Progenitor cell of endocrine pancreas (in vitro differentiated cells): ENCODE measurements at regions not wholly inside any gene's neighbourhood (a gene's known extent, or its start where the extent isn't known, plus 50 kb on each side); places are given as distances from the start of the nearest gene placed in this dataset.

Source experiments
- DNase-seq: peaks from one replicate; pipeline ENCODE4 v3.0.0; 2021; ENCODE audit warnings: low spot score; ENCODE audit not compliant: unreplicated experiment
- H3K27ac Mint-ChIP-seq: 2 replicates; pipeline ENCODE4 v1.8.0; 2021; ENCODE audit warnings: mild to moderate bottlenecking, moderate library complexity, mixed read lengths
- H3K27me3 Mint-ChIP-seq: 2 replicates; pipeline ENCODE4 v1.8.0; 2021; ENCODE audit warnings: mixed read lengths
- H3K36me3 Mint-ChIP-seq: 2 replicates; pipeline ENCODE4 v1.8.0; 2022; ENCODE audit warnings: mixed read lengths; ENCODE audit not compliant: insufficient read depth
- H3K4me1 Mint-ChIP-seq: 2 replicates; pipeline ENCODE4 v1.8.0; 2021; ENCODE audit warnings: low read depth, mixed read lengths
- H3K4me3 Mint-ChIP-seq: 2 replicates; pipeline ENCODE4 v1.8.0; 2021; ENCODE audit warnings: low read depth, mild to moderate bottlenecking, moderate library complexity, mixed read lengths
- H3K9me3 Mint-ChIP-seq: 2 replicates; pipeline ENCODE4 v1.8.0; 2021; ENCODE audit warnings: low read depth, mixed read lengths
- CTCF ChIP-seq: fragments of 200-600 bp; sonication (generic); IDR thresholded peaks from one replicate; pipeline ENCODE4 v1.5.0; 2021; ENCODE audit warnings: antibody characterized with exemption, mild to moderate bottlenecking; ENCODE audit not compliant: unreplicated experiment

- no peaks in the 10 kb centered on the region for H3K27me3 Mint-ChIP-seq
- H3K9me3 Mint-ChIP-seq, result no peaks in the 10 kb centered on the region
- H3K4me3 Mint-ChIP-seq, result no peak overlapping the region
Observed at GRCh38 chr3:22262386-22262785, 511.4 kb upstream of the ZNF385D start.

GRCh38 chr3:22263042-22263441 is 512.0 kb upstream of the ZNF385D start:
- Mint-ChIP-seq H3K27ac (no peak overlapping the region), H3K27me3 (no peaks in the 10 kb centered on the region), H3K4me3 (no peak overlapping the region), H3K4me1 (no peaks in the 10 kb centered on the region), H3K36me3 (no peaks in the 10 kb centered on the region), H3K9me3 (no peaks in the 10 kb centered on the region)
- no peak for DNase-seq
- no peak for TF ChIP-seq CTCF

More at GRCh38 chr3:22262386-22262785, 511.4 kb upstream of the ZNF385D start:
- H3K36me3 Mint-ChIP-seq, result no peaks in the 10 kb centered on the region
- H3K27ac Mint-ChIP-seq, result no peak overlapping the region
- DNase-seq, result no peak
- H3K4me1 Mint-ChIP-seq, result no peaks in the 10 kb centered on the region
- TF ChIP-seq CTCF, result no peak

- DNase-seq, result no peak
- Mint-ChIP-seq H3K4me1 (no peaks in the 10 kb centered on the region), H3K36me3 (no peaks in the 10 kb centered on the region), H3K27ac (no peak overlapping the region), H3K9me3 (no peaks in the 10 kb centered on the region), H3K27me3 (no peaks in the 10 kb centered on the region), H3K4me3 (no peak overlapping the region)
- no peak for TF ChIP-seq CTCF
Observed at GRCh38 chr3:22265403-22265802, 514.4 kb upstream of the ZNF385D start.

GRCh38 chr3:22269831-22270230 is 518.8 kb upstream of the ZNF385D start:
- no peak for DNase-seq
- no peaks in the 10 kb centered on the region for H3K4me1 Mint-ChIP-seq
- H3K27ac Mint-ChIP-seq, result no peak overlapping the region
- no peak overlapping the region for H3K4me3 Mint-ChIP-seq
- no peaks in the 10 kb centered on the region for H3K36me3 Mint-ChIP-seq
- no peaks in the 10 kb centered on the region for H3K27me3 Mint-ChIP-seq
- TF ChIP-seq CTCF, result no peak
- H3K9me3 Mint-ChIP-seq, result no peaks in the 10 kb centered on the region

- H3K9me3 Mint-ChIP-seq, result no peaks in the 10 kb centered on the region
- TF ChIP-seq CTCF, result no peak
- H3K36me3 Mint-ChIP-seq, result no peaks in the 10 kb centered on the region
- H3K27ac Mint-ChIP-seq, result no peak overlapping the region
- H3K27me3 Mint-ChIP-seq, result no peaks in the 10 kb centered on the region
- H3K4me1 Mint-ChIP-seq, result no peaks in the 10 kb centered on the region
- H3K4me3 Mint-ChIP-seq, result no peak overlapping the region
- no peak for DNase-seq
Observed at GRCh38 chr3:22276351-22276750, 525.3 kb upstream of the ZNF385D start.
